Endothelial cell of umbilical vein (primary cell): ENCODE measurements at regions not wholly inside any gene's neighbourhood (a gene's known extent, or its start where the extent isn't known, plus 50 kb on each side); places are given as distances from the start of the nearest gene placed in this dataset.

ENCODE experiments used
- BruUV-seq: library from RNA; stranded (reverse); fragments of 400-500 nt; replicated peaks from 2 replicates; lab custom pipeline; 2021; lab: Mats Ljungman, UMichigan
- CTCF ChIA-PET: fragments of 300-600, 350-600 bp; sonication (Branson Sonifier 250); formaldehyde crosslinking; loops from one replicate; lab custom pipeline; 2021; ENCODE audit warnings: antibody characterized with exemption, inconsistent platforms; lab: Charles Lee
- POLR2A ChIA-PET: fragments of 300-600, 350-600 bp; sonication (Branson Sonifier 250); formaldehyde crosslinking; loops from one replicate; lab custom pipeline; 2021; ENCODE audit warnings: antibody characterized with exemption, inconsistent platforms; lab: Charles Lee
- DNase-seq: peaks from one replicate; pipeline ENCODE4 v3.0.0-alpha.2; 2011; ENCODE audit warnings: low read depth, low spot score
- FAIRE-seq: peaks from 2 replicates; lab custom pipeline; 2011; peaks lifted over from hg19 to GRCh38; lab: Jason Lieb, UNC
- H2AFZ ChIP-seq: 2 replicates; pipeline ENCODE4 v1.6.0; 2012; ENCODE audit warnings: low read depth, low read length, control low read depth, inconsistent platforms
- H3K27ac ChIP-seq: 2 replicates; pipeline ENCODE4 v1.5.1; 2011; ENCODE audit warnings: low read depth, mild to moderate bottlenecking, control low read depth, low read length, moderate library complexity; ENCODE audit not compliant: insufficient read depth
- H3K27me3 ChIP-seq, 2 experiments: 2 replicates each; pipeline versions ENCODE4 v1.6.0 to v1.6.1; 2011; ENCODE audit warnings: low read length in 2 of 2, mixed read lengths in 1 of 2; ENCODE audit not compliant: control insufficient read depth in 2 of 2, insufficient read depth in 2 of 2
- H3K36me3 ChIP-seq, 2 experiments: 2 replicates in 1 of 2; 3 replicates in 1 of 2; pipeline ENCODE4 v1.5.1; 2011; ENCODE audit warnings: low read length in 2 of 2, mild to moderate bottlenecking in 1 of 2, moderate library complexity in 1 of 2; ENCODE audit not compliant: control insufficient read depth in 2 of 2, insufficient read depth in 2 of 2; ENCODE audit errors: extremely low read depth in 1 of 2
- H3K4me1 ChIP-seq: 3 replicates; pipeline ENCODE4 v1.5.1; 2011; ENCODE audit warnings: mild to moderate bottlenecking, low read length; ENCODE audit not compliant: control insufficient read depth, insufficient read depth; ENCODE audit errors: extremely low read depth
- H3K4me2 ChIP-seq: 2 replicates; pipeline ENCODE4 v1.6.1; 2011; ENCODE audit warnings: low read length, control low read depth, mixed read lengths; ENCODE audit not compliant: insufficient read depth
- H3K4me3 ChIP-seq, 3 experiments: fragments of 200-600 bp in 1 of 3; sonication (generic), shearing (Covaris generic) in 1 of 3; replicated peaks in 1 of 3; 2 replicates each; pipeline ENCODE4 v1.5.1; 2011 to 2016; ENCODE audit warnings: control low read depth in 3 of 3, low read length in 3 of 3, mild to moderate bottlenecking in 2 of 3, inconsistent platforms in 1 of 3, low read depth in 1 of 3, moderate library complexity in 1 of 3; ENCODE audit not compliant: insufficient read depth in 1 of 3
- H3K79me2 ChIP-seq: 2 replicates; pipeline ENCODE4 v1.6.0; 2012; ENCODE audit warnings: low read length, inconsistent platforms; ENCODE audit not compliant: control insufficient read depth, insufficient read depth
- H3K9ac ChIP-seq: replicated peaks from 2 replicates; pipeline ENCODE3; 2011; ENCODE audit warnings: low read length, control low read depth; ENCODE audit not compliant: insufficient read depth; ENCODE audit errors: extremely low read depth
- H3K9me1 ChIP-seq: replicated peaks from 3 replicates; pipeline ENCODE4 v1.6.0; 2011; ENCODE audit warnings: mild to moderate bottlenecking, low read length; ENCODE audit not compliant: control insufficient read depth, insufficient read depth; ENCODE audit errors: extremely low read depth
- H3K9me3 ChIP-seq: replicated peaks from 2 replicates; pipeline ENCODE4 v1.5.1; 2012; ENCODE audit warnings: low read length, inconsistent platforms; ENCODE audit not compliant: control insufficient read depth, insufficient read depth
- H4K20me1 ChIP-seq: replicated peaks from 2 replicates; pipeline ENCODE3; 2011; ENCODE audit warnings: mild to moderate bottlenecking, low read length; ENCODE audit not compliant: control insufficient read depth, insufficient read depth; ENCODE audit errors: extremely low read depth
- EZH2 ChIP-seq: IDR thresholded peaks from 2 replicates; pipeline ENCODE4 v1.6.1; 2012; ENCODE audit warnings: borderline replicate concordance, low read depth, mild to moderate bottlenecking, moderate library complexity, low read length, inconsistent platforms; ENCODE audit not compliant: severe bottlenecking
- FOS ChIP-seq: IDR thresholded peaks from 2 replicates; pipeline ENCODE4 v1.6.1; 2011; ENCODE audit warnings: mild to moderate bottlenecking, low read length, moderate library complexity, borderline replicate concordance; ENCODE audit not compliant: insufficient read depth
- GATA2 ChIP-seq: IDR thresholded peaks from 2 replicates; pipeline ENCODE4 v1.7.0; 2011; ENCODE audit warnings: low read depth, mild to moderate bottlenecking, moderate library complexity, mixed read lengths, low read length; ENCODE audit not compliant: insufficient read length, insufficient read depth
- JUN ChIP-seq: IDR thresholded peaks from 2 replicates; pipeline ENCODE4 v1.6.1; 2011; ENCODE audit warnings: borderline replicate concordance, low read depth; ENCODE audit not compliant: insufficient read length, insufficient read depth
- MYC ChIP-seq: IDR thresholded peaks from one replicate; pipeline ENCODE4 v1.6.1; 2011; ENCODE audit warnings: mild to moderate bottlenecking, low read depth, low read length
- POLR2A ChIP-seq: IDR thresholded peaks from 2 replicates; pipeline ENCODE4 v1.6.1; 2012; ENCODE audit warnings: low read depth, mild to moderate bottlenecking, control low read depth, low read length
- POLR2AphosphoS5 ChIP-seq: IDR thresholded peaks from 2 replicates; pipeline ENCODE4 v1.6.1; 2012; ENCODE audit warnings: low read depth, mild to moderate bottlenecking, control low read depth, low read length, moderate library complexity; ENCODE audit not compliant: insufficient read depth
- dilution Hi-C: fragments of 300-500 bp; cut with MboI; formaldehyde crosslinking; loops from one replicate; pipeline ENCODE4 v1.15.0; 2019; ENCODE audit warnings: low sequenced_read_pairs; ENCODE audit not compliant: extremely low pct_ligation_motif_present
- intact Hi-C: fragments of 100-400 bp; cut with micrococcal nuclease; formaldehyde crosslinking; loops from one replicate; pipeline ENCODE4 v1.10.0; 2022
- TF ChIP-seq, protein P1 (sequence below), 2 donors: IDR thresholded peaks; 1 replicate in 1 of 2; 2 replicates in 1 of 2; pipeline ENCODE4 v1.5.1; 2011; ENCODE audit warnings: low read length in 2 of 2, mild to moderate bottlenecking in 2 of 2, moderate library complexity in 2 of 2, control low read depth in 1 of 2, inconsistent platforms in 1 of 2, low read depth in 1 of 2; ENCODE audit not compliant: insufficient read depth in 1 of 2; ENCODE audit errors: extremely low read depth in 1 of 2
- TF ChIP-seq, protein P2 (sequence below): IDR thresholded peaks from 2 replicates; pipeline ENCODE4 v1.6.1; 2011; ENCODE audit not compliant: insufficient read depth, insufficient read length

DNA sequence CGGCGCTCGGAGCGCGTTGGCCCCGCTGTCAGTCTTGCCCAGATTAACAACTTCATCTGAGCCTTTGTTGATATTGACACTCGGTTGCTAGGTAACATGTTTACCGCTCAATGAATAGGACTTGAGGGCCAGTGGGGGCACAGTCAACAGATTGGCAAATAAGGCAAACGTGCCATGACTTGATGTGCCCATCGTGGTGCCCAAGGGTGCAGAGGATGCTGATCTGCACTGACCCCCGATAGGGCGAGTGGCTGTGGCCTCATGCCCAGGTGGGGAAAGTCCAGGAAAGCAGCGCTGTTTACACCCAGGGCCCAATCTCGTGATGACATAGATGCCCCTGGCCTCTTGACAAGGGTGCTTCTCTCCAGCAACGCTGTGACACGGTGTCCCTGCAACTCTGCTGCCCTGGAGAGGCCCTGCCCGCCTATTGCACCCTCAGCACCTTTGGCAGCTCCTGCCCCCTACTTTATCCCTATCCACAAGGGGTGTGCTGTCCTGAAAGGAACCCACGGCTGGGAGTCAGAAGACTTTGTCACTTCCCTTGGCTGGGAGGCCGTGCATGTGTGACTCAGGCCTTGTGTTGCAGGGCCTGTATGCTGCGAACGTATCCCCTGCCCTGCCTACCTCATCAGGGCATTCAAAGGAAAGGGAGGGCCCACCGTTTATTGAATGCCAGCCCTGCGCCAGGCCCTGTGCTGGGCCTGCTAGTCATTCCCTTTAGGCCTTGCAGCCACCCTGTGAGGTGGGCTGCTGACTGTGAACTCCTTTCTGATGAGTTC is 158.0 kb downstream of the INHBB start:
- no peak overlapping the region for H3K27ac ChIP-seq
- no peak overlapping the region for H3K9ac ChIP-seq
- dilution Hi-C loops (no loop called here), intact Hi-C loops (no loop called here)
- no peaks in the 10 kb centered on the region for H3K9me1 ChIP-seq
- H4K20me1 ChIP-seq = no peaks in the 10 kb centered on the region
- BruUV-seq = no TSS peak
- no peaks in the 10 kb centered on the region for H3K9me3 ChIP-seq
- FAIRE-seq = peak; percentile 8
- no peak overlapping the region for H2AFZ ChIP-seq
- no peak overlapping the region for H3K4me3 ChIP-seq
- TF ChIP-seq FOS (peak; percentile 34), EZH2 (no peak)
- H3K4me1 ChIP-seq = peaks cover 8% of the 10 kb centered on the region
- peaks cover 13 to 38% of the 10 kb centered on the region in 2 experiments for H3K27me3 ChIP-seq
- DNase-seq = peak; percentile 29
- H3K36me3 ChIP-seq = no peaks in the 10 kb centered on the region
- CTCF ChIA-PET = no interaction called here
- no peaks in the 10 kb centered on the region for H3K79me2 ChIP-seq
- POLR2A ChIA-PET = no interaction called here
- H3K4me2 ChIP-seq = no peak overlapping the region

DNA sequence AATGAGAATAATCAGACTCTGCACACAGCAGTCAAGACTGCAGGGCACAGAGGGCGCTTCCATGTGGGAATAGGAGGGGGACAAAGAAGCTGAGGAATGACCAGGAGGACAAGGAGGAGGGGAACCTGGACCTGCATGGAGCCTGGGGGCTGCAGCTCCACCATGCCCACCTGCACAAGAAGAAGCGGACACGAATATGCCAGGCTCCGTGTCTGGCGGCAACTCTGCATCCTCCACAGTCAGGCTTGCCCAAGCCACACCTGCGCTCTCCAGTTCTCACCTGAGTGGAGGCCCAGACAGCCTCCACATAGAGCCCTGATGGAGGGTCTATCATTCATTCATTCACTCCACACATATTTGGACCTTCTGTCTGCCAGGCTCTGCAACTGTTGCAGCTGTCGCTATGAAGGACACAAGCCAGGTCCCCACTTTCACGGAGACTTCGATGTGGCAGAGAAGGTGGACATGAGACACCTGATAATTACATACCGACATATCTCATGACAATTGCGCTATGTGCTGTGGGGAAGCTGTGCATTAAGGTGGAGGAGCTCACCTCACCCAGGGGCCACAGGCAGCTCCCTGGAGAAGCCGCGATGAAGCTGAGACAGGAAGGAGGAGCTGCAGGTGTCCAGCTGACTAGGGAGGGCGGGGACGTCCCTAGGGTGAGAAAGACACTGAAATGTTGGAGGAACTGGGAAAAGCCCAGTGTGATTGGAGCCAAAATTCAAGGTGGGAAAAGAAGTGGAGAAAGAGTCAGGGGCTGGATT is 159.2 kb downstream of the INHBB start:
- CTCF ChIA-PET = no interaction called here

More for the DNA sequence above, 159.2 kb downstream of the INHBB start:
- TF ChIP-seq EZH2 (no peak), POLR2A (no peak), JUN (no peak), GATA2 (no peak), FOS (no peak), POLR2AphosphoS5 (no peak), MYC (no peak)
- TF ChIP-seq, protein P1, sequence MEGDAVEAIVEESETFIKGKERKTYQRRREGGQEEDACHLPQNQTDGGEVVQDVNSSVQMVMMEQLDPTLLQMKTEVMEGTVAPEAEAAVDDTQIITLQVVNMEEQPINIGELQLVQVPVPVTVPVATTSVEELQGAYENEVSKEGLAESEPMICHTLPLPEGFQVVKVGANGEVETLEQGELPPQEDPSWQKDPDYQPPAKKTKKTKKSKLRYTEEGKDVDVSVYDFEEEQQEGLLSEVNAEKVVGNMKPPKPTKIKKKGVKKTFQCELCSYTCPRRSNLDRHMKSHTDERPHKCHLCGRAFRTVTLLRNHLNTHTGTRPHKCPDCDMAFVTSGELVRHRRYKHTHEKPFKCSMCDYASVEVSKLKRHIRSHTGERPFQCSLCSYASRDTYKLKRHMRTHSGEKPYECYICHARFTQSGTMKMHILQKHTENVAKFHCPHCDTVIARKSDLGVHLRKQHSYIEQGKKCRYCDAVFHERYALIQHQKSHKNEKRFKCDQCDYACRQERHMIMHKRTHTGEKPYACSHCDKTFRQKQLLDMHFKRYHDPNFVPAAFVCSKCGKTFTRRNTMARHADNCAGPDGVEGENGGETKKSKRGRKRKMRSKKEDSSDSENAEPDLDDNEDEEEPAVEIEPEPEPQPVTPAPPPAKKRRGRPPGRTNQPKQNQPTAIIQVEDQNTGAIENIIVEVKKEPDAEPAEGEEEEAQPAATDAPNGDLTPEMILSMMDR (IDR thresholded peaks at IDR 0.05; ENCODE audit: extremely low read depth in 1 of 2, insufficient read depth in 1 of 2, low read depth in 1 of 2, low read length in 2 of 2) = no peak
- TF ChIP-seq, protein P2, sequence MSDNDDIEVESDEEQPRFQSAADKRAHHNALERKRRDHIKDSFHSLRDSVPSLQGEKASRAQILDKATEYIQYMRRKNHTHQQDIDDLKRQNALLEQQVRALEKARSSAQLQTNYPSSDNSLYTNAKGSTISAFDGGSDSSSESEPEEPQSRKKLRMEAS = no peak
- FAIRE-seq (no peak), DNase-seq (no peak)
- Histone ChIP-seq H3K79me2 (no peaks in the 10 kb centered on the region), H3K36me3 (no peaks in the 10 kb centered on the region), H3K9me3 (no peaks in the 10 kb centered on the region), H3K9ac (no peak overlapping the region), H3K4me3 (no peak overlapping the region), H4K20me1 (no peaks in the 10 kb centered on the region), H3K9me1 (no peaks in the 10 kb centered on the region), H3K27ac (no peak overlapping the region), H3K4me1 (peaks cover 12% of the 10 kb centered on the region), H2AFZ (no peak overlapping the region), H3K4me2 (no peak overlapping the region), H3K27me3 (peaks cover 13 to 38% of the 10 kb centered on the region in 2 experiments)
- BruUV-seq = no TSS peak
- POLR2A ChIA-PET = no interaction called here
- intact Hi-C loops (loop anchor here (5.0 kb wide), 1 partner anchor 172 kb away; no protein-coding TSS in a partner anchor), dilution Hi-C loops (no loop called here)
